Gastroesophageal sphincter (tissue), 3 donors: ENCODE measurements at regions not wholly inside any gene's neighbourhood (a gene's known extent, or its start where the extent isn't known, plus 50 kb on each side); places are given as distances from the start of the nearest gene placed in this dataset.

Source experiments
- CTCF ChIP-seq, 4 experiments: fragments of 200-600 bp in 2 of 4; fragments of 450-650 bp in 2 of 4; sonication (generic) in 1 of 4; IDR thresholded peaks; one replicate each; pipeline ENCODE4 v1.5.1; 2017 to 2019; ENCODE audit warnings: antibody characterized with exemption in 4 of 4, mild to moderate bottlenecking in 2 of 4, moderate library complexity in 2 of 4
- POLR2A ChIP-seq, 2 donors: fragments of 450-650 bp; IDR thresholded peaks; one replicate each; pipeline ENCODE4 v1.6.1; 2017; ENCODE audit warnings: antibody characterized with exemption in 2 of 2, mild to moderate bottlenecking in 2 of 2, moderate library complexity in 1 of 2
- POLR2AphosphoS5 ChIP-seq: sonication (generic); formaldehyde crosslinking; IDR thresholded peaks from one replicate; pipeline ENCODE4 v1.6.1; 2017; ENCODE audit warnings: antibody characterized with exemption

DNA sequence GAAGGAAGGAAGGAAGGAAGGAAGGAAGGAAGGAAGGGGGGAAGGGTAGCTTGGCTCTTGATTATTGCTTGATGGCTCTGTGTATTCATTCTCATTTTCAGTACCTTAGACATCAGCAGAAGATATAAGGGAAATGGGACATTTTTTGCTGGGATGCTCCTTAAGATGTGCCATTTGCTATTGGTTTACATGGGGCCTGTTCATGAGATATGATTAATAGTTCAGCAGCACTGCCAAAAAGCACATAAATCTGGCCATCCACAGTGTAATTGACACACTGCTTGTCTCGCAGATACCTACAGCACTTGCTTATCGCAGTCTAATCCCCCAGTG is 137.5 kb upstream of the JARID2 start:
- TF ChIP-seq POLR2AphosphoS5 (no peak), CTCF (IDR thresholded peaks at IDR 0.05) (no peak), POLR2A (IDR thresholded peaks at IDR 0.05) (no peak)
